ENCODE measurements at regions not wholly inside any gene's neighbourhood (a gene's known extent, or its start where the extent isn't known, plus 50 kb on each side); places are given as distances from the start of the nearest gene placed in this dataset.

DNA sequence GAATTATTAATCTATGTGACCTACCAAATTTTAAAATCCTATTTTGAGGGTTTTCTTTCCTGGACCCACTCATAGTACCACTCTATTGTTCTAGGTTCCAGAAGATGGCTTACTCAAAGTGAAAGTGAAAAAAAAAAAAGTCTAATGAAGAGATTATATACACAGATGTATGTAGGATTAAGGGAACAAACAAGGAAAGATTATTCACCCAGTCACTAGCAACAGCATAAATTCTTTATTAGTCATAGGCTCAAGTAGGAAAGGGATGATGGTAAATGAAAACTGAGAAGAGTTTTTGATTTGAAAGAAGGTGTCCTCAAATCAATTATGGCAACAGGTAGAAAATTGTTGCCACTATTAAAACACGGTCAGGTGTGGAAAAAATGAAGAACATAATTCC is 923.7 kb downstream of the TBC1D32 start:
- CTCF ChIA-PET = interaction anchor here (0.7 kb wide), 1 partner anchor 62 kb away, joined by 3 read pairs; no protein-coding TSS in a partner anchor
- WGBS (ENCODE audit: low lambda C conversion rate) = 31% methylated on average over 1 of the region's 1 CpG
- H3K4me1 ChIP-seq (ENCODE audit: control insufficient read depth in 1 of 2, insufficient read depth in 2 of 2, low read depth in 1 of 2, low read length in 1 of 2) = no peaks in the 10 kb centered on the region

DNA sequence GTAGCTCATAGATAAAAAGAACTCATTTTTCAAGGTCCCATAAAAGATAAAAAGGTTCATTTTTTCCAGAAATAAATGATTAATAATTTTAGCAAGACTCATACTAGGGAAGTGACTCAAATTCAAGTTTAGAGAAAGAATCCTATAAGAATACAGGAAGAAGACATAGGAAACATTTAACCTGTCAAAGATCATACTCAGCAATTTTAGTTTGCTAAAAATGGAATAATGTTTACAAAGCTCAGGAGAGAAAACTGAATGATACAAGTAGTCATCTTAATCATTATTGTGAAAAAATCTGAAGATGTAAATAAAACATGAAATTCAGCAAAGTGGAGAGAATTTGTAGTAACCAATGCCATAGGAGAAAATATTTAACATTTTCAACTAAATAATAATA is 926.6 kb downstream of the TBC1D32 start:
- DNase-seq = no peak
- H3K9me3 ChIP-seq = no peaks in the 10 kb centered on the region
- H2AFZ ChIP-seq (ENCODE audit: low read depth) = no peak overlapping the region
- no peaks in the 10 kb centered on the region for H3K36me3 ChIP-seq (replicated peaks in 1 of 2; ENCODE audit: control insufficient read depth in 1 of 2, insufficient read depth in 2 of 2, low read length in 1 of 2)
- TF ChIP-seq GABPA (IDR thresholded peaks at IDR 0.05; ENCODE audit: low read depth) (no peak), GATA2 (CRISPR knock-in tag; IDR thresholded peaks at IDR 0.05) (no peak)
- H3K27ac ChIP-seq (ENCODE audit: low read depth in 2 of 2, low read length in 1 of 2) = no peak overlapping the region
- ChIA-PET POLR2A (no interaction called here), CTCF (no interaction called here)
- H3K9ac ChIP-seq = no peak overlapping the region
- H3K4me3 ChIP-seq (ENCODE audit: low read depth in 2 of 2, low read length in 1 of 2) = no peak overlapping the region
- H3K9me2 ChIP-seq = no peaks in the 10 kb centered on the region
- no peak overlapping the region for H3K4me2 ChIP-seq
- no peaks in the 10 kb centered on the region for H3K27me3 ChIP-seq (ENCODE audit: insufficient read depth)
- H3K79me2 ChIP-seq (ENCODE audit: insufficient read depth) = no peaks in the 10 kb centered on the region
- H4K20me1 ChIP-seq (ENCODE audit: insufficient read depth) = no peaks in the 10 kb centered on the region
- H3F3A ChIP-seq (replicated peaks; ENCODE audit: insufficient read depth) = no peaks in the 10 kb centered on the region
- no peaks in the 10 kb centered on the region for H3K4me1 ChIP-seq (ENCODE audit: control insufficient read depth in 1 of 2, insufficient read depth in 2 of 2, low read depth in 1 of 2, low read length in 1 of 2)

More for the DNA sequence above, 923.7 kb downstream of the TBC1D32 start:
- Histone ChIP-seq H3K9me3 (no peaks in the 10 kb centered on the region), H3K27ac (ENCODE audit: low read depth in 2 of 2, low read length in 1 of 2) (no peak overlapping the region), H3K36me3 (replicated peaks in 1 of 2; ENCODE audit: control insufficient read depth in 1 of 2, insufficient read depth in 2 of 2, low read length in 1 of 2) (no peaks in the 10 kb centered on the region), H4K20me1 (ENCODE audit: insufficient read depth) (no peaks in the 10 kb centered on the region), H3K4me3 (ENCODE audit: low read depth in 2 of 2, low read length in 1 of 2) (no peak overlapping the region), H3K4me2 (no peak overlapping the region), H3F3A (replicated peaks; ENCODE audit: insufficient read depth) (no peaks in the 10 kb centered on the region), H2AFZ (ENCODE audit: low read depth) (no peak overlapping the region), H3K27me3 (ENCODE audit: insufficient read depth) (no peaks in the 10 kb centered on the region), H3K9ac (no peak overlapping the region), H3K9me2 (no peaks in the 10 kb centered on the region), H3K79me2 (ENCODE audit: insufficient read depth) (no peaks in the 10 kb centered on the region)
- POLR2A ChIA-PET = no interaction called here
- no peak for DNase-seq
- TF ChIP-seq NRF1 (IDR thresholded peaks at IDR 0.05; ENCODE audit: low read depth, low read length) (no peak), RFX5 (IDR thresholded peaks at IDR 0.05; ENCODE audit: low read length) (no peak), TEAD4 (IDR thresholded peaks at IDR 0.05; ENCODE audit: borderline replicate concordance, insufficient read depth) (no peak), EP300 (IDR thresholded peaks at IDR 0.05; ENCODE audit: borderline replicate concordance in 1 of 2, low read depth in 1 of 2, low read length in 1 of 2) (no peak), EZH2phosphoT487 (IDR thresholded peaks at IDR 0.05; ENCODE audit: borderline replicate concordance, low read depth) (no peak), FOXM1 (IDR thresholded peaks at IDR 0.05; ENCODE audit: low read depth) (no peak), TAF1 (IDR thresholded peaks at IDR 0.05; ENCODE audit: borderline replicate concordance, low read depth, low read length) (no peak), GATA2 (CRISPR knock-in tag; IDR thresholded peaks at IDR 0.05) (no peak), TCF12 (IDR thresholded peaks at IDR 0.05) (no peak), CHD2 (IDR thresholded peaks at IDR 0.05; ENCODE audit: low read length, partially characterized antibody) (no peak)
- TF ChIP-seq, protein P1, sequence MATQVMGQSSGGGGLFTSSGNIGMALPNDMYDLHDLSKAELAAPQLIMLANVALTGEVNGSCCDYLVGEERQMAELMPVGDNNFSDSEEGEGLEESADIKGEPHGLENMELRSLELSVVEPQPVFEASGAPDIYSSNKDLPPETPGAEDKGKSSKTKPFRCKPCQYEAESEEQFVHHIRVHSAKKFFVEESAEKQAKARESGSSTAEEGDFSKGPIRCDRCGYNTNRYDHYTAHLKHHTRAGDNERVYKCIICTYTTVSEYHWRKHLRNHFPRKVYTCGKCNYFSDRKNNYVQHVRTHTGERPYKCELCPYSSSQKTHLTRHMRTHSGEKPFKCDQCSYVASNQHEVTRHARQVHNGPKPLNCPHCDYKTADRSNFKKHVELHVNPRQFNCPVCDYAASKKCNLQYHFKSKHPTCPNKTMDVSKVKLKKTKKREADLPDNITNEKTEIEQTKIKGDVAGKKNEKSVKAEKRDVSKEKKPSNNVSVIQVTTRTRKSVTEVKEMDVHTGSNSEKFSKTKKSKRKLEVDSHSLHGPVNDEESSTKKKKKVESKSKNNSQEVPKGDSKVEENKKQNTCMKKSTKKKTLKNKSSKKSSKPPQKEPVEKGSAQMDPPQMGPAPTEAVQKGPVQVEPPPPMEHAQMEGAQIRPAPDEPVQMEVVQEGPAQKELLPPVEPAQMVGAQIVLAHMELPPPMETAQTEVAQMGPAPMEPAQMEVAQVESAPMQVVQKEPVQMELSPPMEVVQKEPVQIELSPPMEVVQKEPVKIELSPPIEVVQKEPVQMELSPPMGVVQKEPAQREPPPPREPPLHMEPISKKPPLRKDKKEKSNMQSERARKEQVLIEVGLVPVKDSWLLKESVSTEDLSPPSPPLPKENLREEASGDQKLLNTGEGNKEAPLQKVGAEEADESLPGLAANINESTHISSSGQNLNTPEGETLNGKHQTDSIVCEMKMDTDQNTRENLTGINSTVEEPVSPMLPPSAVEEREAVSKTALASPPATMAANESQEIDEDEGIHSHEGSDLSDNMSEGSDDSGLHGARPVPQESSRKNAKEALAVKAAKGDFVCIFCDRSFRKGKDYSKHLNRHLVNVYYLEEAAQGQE (IDR thresholded peaks at IDR 0.05; ENCODE audit: low read depth, low read length) = no peak
- TF ChIP-seq, protein P2, sequence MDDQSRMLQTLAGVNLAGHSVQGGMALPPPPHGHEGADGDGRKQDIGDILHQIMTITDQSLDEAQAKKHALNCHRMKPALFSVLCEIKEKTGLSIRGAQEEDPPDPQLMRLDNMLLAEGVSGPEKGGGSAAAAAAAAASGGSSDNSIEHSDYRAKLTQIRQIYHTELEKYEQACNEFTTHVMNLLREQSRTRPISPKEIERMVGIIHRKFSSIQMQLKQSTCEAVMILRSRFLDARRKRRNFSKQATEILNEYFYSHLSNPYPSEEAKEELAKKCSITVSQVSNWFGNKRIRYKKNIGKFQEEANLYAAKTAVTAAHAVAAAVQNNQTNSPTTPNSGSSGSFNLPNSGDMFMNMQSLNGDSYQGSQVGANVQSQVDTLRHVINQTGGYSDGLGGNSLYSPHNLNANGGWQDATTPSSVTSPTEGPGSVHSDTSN (IDR thresholded peaks at IDR 0.05) = no peak
- TF ChIP-seq, protein P3, sequence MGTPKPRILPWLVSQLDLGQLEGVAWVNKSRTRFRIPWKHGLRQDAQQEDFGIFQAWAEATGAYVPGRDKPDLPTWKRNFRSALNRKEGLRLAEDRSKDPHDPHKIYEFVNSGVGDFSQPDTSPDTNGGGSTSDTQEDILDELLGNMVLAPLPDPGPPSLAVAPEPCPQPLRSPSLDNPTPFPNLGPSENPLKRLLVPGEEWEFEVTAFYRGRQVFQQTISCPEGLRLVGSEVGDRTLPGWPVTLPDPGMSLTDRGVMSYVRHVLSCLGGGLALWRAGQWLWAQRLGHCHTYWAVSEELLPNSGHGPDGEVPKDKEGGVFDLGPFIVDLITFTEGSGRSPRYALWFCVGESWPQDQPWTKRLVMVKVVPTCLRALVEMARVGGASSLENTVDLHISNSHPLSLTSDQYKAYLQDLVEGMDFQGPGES (IDR thresholded peaks at IDR 0.05; ENCODE audit: low read depth, low read length) = no peak
